Umbilical cord (tissue), 1 donor: ENCODE measurements at regions not wholly inside any gene's neighbourhood (a gene's known extent, or its start where the extent isn't known, plus 50 kb on each side); places are given as distances from the start of the nearest gene placed in this dataset.

Experiments used
- DNase-seq: peaks from one replicate; pipeline ENCODE4 v3.0.0-alpha.2; 2015; ENCODE audit warnings: low spot score

GRCh38 chr5:169354263-169354662 is 53.3 kb upstream of the SLIT3 start:
- no peak for DNase-seq

GRCh38 chr5:169352901-169353300 is 52.0 kb upstream of the SLIT3 start:
- no peak for DNase-seq

GRCh38 chr5:169351721-169352120 is 50.8 kb upstream of the SLIT3 start:
- DNase-seq: no peak

- peak; percentile 67 for DNase-seq
These were observed 49.9 kb upstream of the SLIT3 start for GRCh38 chr5:169350759-169351240.
